Loucy (cell line): ENCODE measurements at regions not wholly inside any gene's neighbourhood (a gene's known extent, or its start where the extent isn't known, plus 50 kb on each side); places are given as distances from the start of the nearest gene placed in this dataset.

Source experiments
- H2AFZ ChIP-seq: fragments of 200-600 bp; sonication (generic); 2 replicates; pipeline ENCODE4 v1.6.0; 2016; ENCODE audit warnings: antibody characterized with exemption, mild to moderate bottlenecking, low read length, moderate library complexity
- H3F3A ChIP-seq: fragments of 200-600 bp; 2 replicates; pipeline ENCODE4 v1.6.0; 2016; ENCODE audit warnings: antibody characterized with exemption, low read depth, mild to moderate bottlenecking
- H3K27me3 ChIP-seq: fragments of 200-600 bp; sonication (generic); 2 replicates; pipeline ENCODE4 v1.6.1; 2014; ENCODE audit warnings: low read length, mild to moderate bottlenecking; ENCODE audit not compliant: insufficient read depth, poor library complexity, severe bottlenecking
- H3K36me3 ChIP-seq: fragments of 200-600 bp; sonication (generic); 2 replicates; pipeline ENCODE4 v1.6.1; 2016; ENCODE audit warnings: low read length; ENCODE audit not compliant: insufficient read depth
- H3K4me1 ChIP-seq: fragments of 200-600 bp; sonication (generic); 2 replicates; pipeline ENCODE4 v1.5.1; 2014; ENCODE audit warnings: low read length, mild to moderate bottlenecking; ENCODE audit not compliant: insufficient read depth, poor library complexity, severe bottlenecking
- H3K4me2 ChIP-seq: fragments of 200-600 bp; sonication (generic); 2 replicates; pipeline ENCODE4 v1.6.0; 2014; ENCODE audit warnings: antibody characterized with exemption, low read length, low read depth, mild to moderate bottlenecking; ENCODE audit not compliant: poor library complexity, severe bottlenecking
- H3K4me3 ChIP-seq: fragments of 200-600 bp; sonication (generic); 2 replicates; pipeline ENCODE4 v1.5.1; 2014; ENCODE audit warnings: low read length, mild to moderate bottlenecking, mixed read lengths; ENCODE audit not compliant: poor library complexity, severe bottlenecking
- H3K79me2 ChIP-seq: fragments of 200-600 bp; sonication (generic); 2 replicates; pipeline ENCODE4 v1.6.1; 2014; ENCODE audit warnings: low read length; ENCODE audit not compliant: insufficient read depth
- H3K9ac ChIP-seq: fragments of 200-600 bp; sonication (generic); 2 replicates; pipeline ENCODE4 v1.6.0; 2014; ENCODE audit warnings: mild to moderate bottlenecking, low read depth, low read length, moderate library complexity; ENCODE audit not compliant: poor library complexity, severe bottlenecking
- H3K9me2 ChIP-seq: fragments of 200-600 bp; sonication (generic); replicated peaks from 2 replicates; pipeline ENCODE4 v1.6.1; 2016; ENCODE audit warnings: low read depth, low read length, mixed read lengths
- H3K9me3 ChIP-seq: fragments of 200-600 bp; sonication (generic); 2 replicates; pipeline ENCODE4 v1.6.1; 2014; ENCODE audit warnings: mild to moderate bottlenecking, antibody characterized with exemption, low read length, low read depth; ENCODE audit not compliant: insufficient read depth
- H4K20me1 ChIP-seq: fragments of 200-600 bp; sonication (generic); 2 replicates; pipeline ENCODE4 v1.6.0; 2014; ENCODE audit warnings: antibody characterized with exemption, low read length, mild to moderate bottlenecking; ENCODE audit not compliant: insufficient read depth, poor library complexity, severe bottlenecking
- CTCF ChIP-seq: fragments of 200-600 bp; sonication (generic); conservative IDR thresholded peaks from 2 replicates; pipeline ENCODE4 v1.5.1; 2014; ENCODE audit warnings: mild to moderate bottlenecking, antibody characterized with exemption, low read length
- EZH2phosphoT487 ChIP-seq: fragments of 200-600 bp; IDR thresholded peaks from 2 replicates; pipeline ENCODE4 v1.6.1; 2018; ENCODE audit warnings: antibody characterized with exemption, mild to moderate bottlenecking, moderate library complexity, borderline replicate concordance

DNA sequence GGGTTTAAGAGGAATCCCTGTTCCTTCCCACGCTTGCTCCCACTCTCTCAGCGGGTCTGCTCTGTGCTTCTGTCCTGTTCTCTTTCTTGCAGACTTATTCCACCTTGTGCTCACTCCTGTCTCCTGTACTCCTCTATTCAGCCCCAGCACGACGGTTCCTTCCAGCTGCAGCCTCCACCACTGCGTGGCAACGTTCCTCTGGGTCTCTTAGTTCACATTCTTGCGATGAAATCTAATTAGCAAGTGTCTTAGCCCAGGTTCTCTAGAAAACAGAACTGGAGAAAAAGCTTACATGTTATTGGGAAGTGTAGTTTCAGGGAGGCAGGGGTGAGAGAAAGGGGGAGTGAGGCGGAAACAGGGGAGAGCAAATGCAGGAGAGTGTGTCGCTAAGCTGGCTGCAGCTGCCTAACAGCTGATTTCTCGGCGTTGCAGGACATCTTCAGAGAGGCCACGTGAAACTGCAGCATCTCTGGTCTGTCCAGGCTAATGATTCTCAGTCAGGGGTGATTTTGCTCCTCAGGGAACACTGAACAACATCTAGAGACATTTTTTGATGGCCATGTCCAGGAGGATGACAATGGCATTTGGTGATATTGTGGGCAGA is 213.2 kb upstream of the NLRP1 start:
- H3F3A ChIP-seq = no peaks in the 10 kb centered on the region
- TF ChIP-seq EZH2phosphoT487 (no peak), CTCF (no peak)
- no peak overlapping the region for H3K4me2 ChIP-seq
- no peaks in the 10 kb centered on the region for H4K20me1 ChIP-seq
- H3K27me3 ChIP-seq = no peaks in the 10 kb centered on the region
- no peaks in the 10 kb centered on the region for H3K36me3 ChIP-seq
- H3K79me2 ChIP-seq = no peaks in the 10 kb centered on the region
- no peak overlapping the region for H3K4me3 ChIP-seq
- no peak overlapping the region for H2AFZ ChIP-seq
- peaks cover 6% of the 10 kb centered on the region; the same call in 1 of the 2 replicates for H3K9me3 ChIP-seq
- no peaks in the 10 kb centered on the region for H3K4me1 ChIP-seq
- H3K9me2 ChIP-seq = no peaks in the 10 kb centered on the region
- no peak overlapping the region for H3K9ac ChIP-seq

DNA sequence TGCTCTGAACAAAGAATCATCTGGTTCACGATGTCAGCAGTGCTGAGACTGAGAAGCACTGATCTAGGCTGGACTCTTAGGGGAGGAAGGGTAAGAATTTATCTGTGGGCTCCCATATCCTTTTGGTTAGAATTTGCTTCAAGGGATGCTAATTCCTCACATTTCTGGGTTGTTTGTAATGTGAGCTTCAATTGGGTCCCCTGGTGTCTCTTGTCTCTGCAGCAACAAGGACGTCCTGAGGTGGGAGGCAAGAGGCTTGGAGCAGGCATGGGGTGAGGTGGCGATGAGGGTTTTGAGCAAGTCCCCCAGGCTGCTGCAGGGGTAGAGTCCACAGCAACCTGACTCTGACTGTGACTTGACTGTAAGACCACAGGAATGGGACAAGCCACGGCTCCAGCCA is 213.8 kb upstream of the NLRP1 start:
- no peaks in the 10 kb centered on the region for H3K27me3 ChIP-seq
- no peaks in the 10 kb centered on the region for H3K36me3 ChIP-seq
- H3F3A ChIP-seq = no peaks in the 10 kb centered on the region
- no peak overlapping the region for H2AFZ ChIP-seq
- no peak overlapping the region for H3K9ac ChIP-seq
- no peaks in the 10 kb centered on the region for H3K4me1 ChIP-seq
- H3K4me2 ChIP-seq = no peak overlapping the region
- H4K20me1 ChIP-seq = no peaks in the 10 kb centered on the region
- H3K9me3 ChIP-seq = peaks cover 6% of the 10 kb centered on the region; the same call in 1 of the 2 replicates
- no peak for TF ChIP-seq CTCF
- no peak for TF ChIP-seq EZH2phosphoT487
- H3K4me3 ChIP-seq = no peak overlapping the region
- H3K9me2 ChIP-seq = no peaks in the 10 kb centered on the region
- H3K79me2 ChIP-seq = no peaks in the 10 kb centered on the region

DNA sequence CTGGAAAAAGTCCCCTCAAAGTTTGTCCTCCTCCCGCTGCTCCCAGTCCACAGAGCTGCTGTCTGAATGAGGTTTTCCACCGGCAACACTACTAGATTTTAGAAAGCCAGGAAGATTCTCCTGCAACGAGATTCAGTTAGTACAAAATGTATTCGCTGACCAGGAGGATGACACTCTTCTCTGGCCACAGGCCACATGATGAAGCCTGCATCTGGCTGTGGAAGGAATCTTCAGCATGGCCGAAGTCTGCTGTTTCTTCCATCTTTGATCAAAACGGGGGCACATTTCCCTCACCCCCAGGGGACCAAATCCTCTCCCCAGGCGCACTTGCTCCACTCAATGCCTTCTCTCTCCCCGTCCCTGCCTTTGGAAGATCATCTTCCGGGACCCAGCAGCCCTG is 215.8 kb upstream of the NLRP1 start:
- Histone ChIP-seq H3K4me2 (no peak overlapping the region), H3K36me3 (no peaks in the 10 kb centered on the region), H3K9me2 (no peaks in the 10 kb centered on the region), H3K4me1 (no peaks in the 10 kb centered on the region), H4K20me1 (no peaks in the 10 kb centered on the region), H3K9ac (no peak overlapping the region), H3K4me3 (no peak overlapping the region), H3K9me3 (peaks cover 10% of the 10 kb centered on the region), H2AFZ (no peak overlapping the region), H3K27me3 (no peaks in the 10 kb centered on the region), H3K79me2 (no peaks in the 10 kb centered on the region), H3F3A (no peaks in the 10 kb centered on the region)
- TF ChIP-seq CTCF (no peak), EZH2phosphoT487 (no peak)
